GM18909 (cell line): ENCODE measurements at regions not wholly inside any gene's neighbourhood (a gene's known extent, or its start where the extent isn't known, plus 50 kb on each side); places are given as distances from the start of the nearest gene placed in this dataset.

Experiments
- ATAC-seq: cut with Tn5 transposase; IDR thresholded peaks from one replicate; pipeline ENCODE4 v1.9.1; 2021; ENCODE audit warnings: mild to moderate bottlenecking; ENCODE audit not compliant: unreplicated experiment, poor library complexity

DNA sequence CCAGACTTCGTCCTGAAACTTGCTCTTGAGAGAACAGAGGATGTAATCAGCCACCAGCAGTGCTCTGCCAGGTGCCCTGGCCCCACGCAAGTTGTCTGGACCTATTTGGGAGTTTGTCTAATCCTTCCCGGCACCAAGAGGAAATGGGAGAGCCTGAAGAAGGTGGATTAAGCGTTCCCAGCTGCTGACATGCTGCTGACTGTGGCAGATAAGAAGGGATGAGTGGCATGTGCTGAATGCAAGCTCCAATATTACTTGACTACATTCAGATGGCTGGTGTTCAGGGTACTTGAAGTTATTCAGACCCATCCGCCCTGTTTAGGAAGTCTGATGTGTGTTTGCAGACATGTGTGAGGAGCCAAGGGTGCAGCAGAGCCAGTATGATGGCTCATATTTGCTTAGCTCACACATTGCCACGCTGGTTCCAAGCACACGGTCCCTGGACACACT is 440.6 kb upstream of the CCDC196 start:
- ATAC-seq = no peak

DNA sequence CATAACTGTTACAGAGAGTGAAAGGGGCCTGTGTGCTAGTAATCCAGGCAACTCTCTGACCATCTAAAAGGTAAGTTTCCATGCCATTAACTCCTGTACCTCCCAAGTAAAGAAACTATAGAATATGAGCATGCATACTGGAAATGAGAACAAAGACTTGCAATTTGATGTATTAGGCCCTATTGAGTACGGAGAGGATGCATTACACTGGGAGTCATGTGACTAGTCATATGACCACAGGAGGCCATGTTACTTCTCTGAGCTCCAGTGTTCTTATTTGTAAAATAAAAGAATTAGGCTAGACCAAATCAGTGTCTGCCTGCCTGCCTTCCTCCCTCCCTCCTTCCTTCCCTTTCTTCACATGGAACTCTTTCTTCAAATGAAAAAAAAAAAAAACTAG is 440.1 kb upstream of the CCDC196 start:
- no peak for ATAC-seq

GRCh38 chr14:66046591-66046990 is 439.6 kb upstream of the CCDC196 start:
- no peak for ATAC-seq

GRCh38 chr14:66056268-66056907 is 429.8 kb upstream of the CCDC196 start:
- ATAC-seq = no peak

DNA sequence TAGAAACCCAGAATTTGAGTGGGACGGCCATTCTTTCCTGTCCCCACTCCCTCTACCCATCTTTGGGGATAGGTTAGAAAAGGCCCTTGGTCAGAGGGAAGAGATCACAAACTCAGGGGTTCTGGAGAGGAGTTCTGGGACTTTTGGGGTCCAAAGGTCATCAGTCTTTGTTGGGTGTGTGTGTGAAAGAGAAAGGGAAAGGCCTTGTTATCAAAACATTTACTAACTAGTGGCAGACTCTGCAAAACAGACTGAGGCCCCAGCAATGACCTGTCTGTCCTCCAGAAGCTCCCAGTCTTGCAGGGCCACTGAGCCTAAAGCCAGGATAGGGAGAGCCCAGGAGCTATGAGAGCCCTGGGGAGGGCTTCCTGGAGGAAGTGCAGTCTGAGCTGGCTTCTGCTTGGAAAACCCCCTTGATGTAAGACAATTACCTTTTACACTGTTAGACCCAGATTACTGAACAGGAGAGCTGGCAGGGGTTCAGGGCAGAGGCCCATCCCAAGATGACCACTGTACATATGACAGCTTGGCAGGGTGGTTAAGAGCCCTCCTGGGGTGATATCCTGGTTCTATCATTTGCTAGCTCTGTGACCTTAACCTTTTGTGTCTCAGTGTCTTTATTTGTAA is 429.1 kb upstream of the CCDC196 start:
- no peak for ATAC-seq

- ATAC-seq = no peak
Observed at GRCh38 chr14:66065188-66065587, 421.0 kb upstream of the CCDC196 start.

DNA sequence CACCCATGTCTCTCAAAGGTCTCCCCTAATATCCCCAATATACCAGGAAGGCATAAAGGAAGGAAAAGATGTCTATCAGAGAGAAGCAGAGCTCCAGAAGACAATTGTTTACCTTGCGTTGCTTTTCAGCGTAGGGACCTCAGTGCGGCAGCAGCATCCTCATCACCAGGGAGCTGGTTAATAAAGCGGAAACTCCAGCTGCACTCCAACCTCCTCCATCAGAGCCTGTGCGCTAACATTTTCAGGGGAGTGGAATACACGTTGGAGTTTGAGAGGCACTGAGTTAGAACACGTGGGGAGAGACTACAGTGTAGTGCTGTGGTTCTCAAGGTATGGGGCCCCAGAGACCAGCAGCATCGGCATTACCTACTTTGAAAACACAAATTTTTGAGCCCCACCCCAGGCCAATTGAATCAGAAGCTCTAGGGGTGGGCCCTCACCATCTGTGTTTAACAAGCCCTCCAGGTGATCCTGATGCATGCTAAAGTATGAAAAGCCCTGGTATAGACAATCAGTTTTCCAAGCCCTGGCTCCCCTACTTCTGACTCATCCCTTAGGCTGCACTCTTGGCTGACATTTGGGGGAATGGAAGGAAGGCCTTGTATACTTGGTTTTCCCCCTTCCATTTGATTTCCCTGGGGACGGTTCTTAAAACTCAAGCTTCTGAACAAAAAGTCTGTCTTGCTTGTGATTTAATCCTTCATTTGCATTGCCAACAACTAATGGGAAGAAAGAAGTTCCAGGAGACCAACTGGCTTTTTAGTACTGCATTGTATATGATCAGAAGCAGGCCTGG is 419.0 kb upstream of the CCDC196 start:
- no peak for ATAC-seq

- no peak for ATAC-seq
Observed at GRCh38 chr14:66069036-66069435, 417.1 kb upstream of the CCDC196 start.

GRCh38 chr14:66069830-66070541 is 416.2 kb upstream of the CCDC196 start:
- no peak for ATAC-seq

GRCh38 chr14:66070542-66071319 is 415.4 kb upstream of the CCDC196 start:
- ATAC-seq = no peak

DNA sequence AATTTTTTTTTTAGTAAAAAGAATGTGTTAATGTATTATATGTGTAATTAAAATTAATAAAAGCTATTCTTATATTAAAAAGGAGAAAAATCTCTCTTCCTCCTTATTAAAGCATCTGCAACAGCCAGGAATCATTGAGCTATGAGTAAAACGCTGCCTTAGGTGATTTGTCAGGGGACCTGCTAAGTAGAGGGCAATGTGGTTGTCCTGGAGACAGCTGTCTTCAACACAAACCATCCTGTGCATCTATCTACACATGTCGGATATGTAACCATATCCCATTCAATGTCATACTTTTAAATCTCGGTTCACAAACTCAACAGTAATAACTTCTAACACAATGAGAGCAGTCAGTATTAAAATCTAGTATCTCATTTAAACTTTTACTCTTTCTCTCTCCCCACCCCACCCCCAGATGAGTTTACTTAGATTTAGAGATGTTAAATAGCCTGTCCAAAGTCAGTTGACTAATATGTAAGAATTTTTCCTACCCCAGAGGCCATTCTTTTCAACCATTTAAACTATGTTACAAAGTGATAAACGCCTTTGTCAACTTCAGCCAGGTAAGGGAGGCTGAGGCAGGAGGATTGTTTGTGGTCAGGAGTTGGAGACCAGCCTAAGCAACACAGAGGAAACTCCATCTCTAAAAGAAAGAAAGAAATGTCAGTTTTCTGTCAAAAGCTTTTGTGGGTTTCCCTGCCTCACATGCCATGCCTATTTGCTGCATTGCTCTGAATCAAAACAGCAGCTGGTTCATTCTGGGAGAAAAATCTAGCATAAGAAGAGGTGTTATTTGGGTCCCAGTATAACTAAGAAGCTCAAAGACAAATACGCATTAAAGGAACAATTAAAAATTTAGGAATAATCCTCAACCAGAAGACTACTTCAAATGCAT is 413.7 kb upstream of the CCDC196 start:
- no peak for ATAC-seq

- no peak for ATAC-seq
Observed at GRCh38 chr14:66074537-66074936, 411.6 kb upstream of the CCDC196 start.

DNA sequence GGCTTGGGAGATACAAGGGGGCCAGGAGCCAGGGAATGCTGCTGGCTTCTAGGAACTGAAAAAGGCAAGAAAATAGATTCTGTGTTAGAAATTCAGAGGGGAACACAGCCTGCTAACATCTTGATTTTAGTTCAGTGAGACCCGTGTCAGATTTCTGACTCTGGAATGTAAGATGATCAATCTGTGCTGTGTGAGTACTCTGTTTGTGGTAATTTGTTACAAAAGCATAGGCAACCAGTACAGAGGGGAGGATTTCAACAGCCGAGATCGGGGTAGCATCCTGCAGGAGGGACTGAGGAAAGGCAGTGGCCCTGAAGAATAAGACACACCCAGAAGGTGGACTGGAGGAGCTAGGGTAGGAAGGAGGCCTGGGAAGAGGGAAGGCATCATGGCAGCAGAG is 410.0 kb upstream of the CCDC196 start:
- ATAC-seq = no peak

DNA sequence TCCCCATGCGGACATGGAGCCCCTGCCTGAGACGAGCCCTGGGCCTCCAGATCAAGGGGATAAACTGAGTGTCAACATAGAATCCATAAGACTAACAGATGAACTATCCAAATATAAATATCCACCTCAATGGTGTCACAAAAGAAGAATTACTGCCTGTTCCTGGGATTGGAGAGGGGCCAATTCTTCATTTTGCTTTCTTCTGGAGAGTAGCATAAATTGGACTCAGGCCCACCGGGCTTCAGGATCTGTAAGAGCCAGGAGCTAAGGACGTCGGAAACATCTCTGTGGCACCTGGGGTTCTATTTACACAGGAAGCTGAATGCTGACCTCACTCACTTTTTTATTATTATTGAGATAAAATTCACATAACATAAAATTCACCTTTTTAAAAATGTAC is 408.2 kb upstream of the CCDC196 start:
- ATAC-seq = no peak

DNA sequence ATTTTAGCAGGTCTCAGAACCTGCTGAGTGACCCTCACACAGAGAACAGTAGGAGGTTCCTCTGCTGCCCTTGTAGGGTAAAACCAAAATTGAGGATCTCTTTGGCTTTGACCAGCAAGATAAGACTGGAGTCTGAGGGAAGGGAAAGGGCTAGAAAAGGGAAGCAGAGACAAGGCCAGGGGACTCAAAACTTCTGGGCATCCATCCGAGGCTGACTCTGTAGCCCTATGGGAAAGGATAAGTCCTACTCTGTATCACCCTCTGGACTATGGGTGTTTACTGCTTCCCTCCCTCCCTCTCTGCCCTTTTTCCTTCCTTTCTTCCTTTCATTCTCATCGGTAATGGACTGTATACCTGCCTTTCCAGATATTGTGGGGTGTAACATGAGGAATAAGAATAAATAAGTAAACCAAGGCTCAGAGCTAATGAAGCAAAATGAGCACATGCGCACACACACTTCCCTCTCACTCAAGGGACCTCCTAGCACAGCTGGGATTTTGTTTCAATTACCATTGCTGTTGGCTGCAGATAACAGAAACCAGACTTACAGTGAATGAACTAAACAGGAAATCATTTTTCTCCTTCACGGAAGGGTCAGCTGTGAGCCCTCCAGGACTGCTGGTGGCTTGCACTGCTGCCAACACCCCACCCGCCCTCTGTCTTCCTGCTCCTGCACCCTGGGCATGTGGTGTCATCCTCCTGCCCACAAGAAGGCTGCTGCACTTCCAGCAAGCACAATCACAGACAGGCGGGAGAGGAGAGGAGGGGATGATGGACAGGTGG is 404.4 kb upstream of the CCDC196 start:
- ATAC-seq = no peak

GRCh38 chr14:66085224-66085623 is 400.9 kb upstream of the CCDC196 start:
- no peak for ATAC-seq

DNA sequence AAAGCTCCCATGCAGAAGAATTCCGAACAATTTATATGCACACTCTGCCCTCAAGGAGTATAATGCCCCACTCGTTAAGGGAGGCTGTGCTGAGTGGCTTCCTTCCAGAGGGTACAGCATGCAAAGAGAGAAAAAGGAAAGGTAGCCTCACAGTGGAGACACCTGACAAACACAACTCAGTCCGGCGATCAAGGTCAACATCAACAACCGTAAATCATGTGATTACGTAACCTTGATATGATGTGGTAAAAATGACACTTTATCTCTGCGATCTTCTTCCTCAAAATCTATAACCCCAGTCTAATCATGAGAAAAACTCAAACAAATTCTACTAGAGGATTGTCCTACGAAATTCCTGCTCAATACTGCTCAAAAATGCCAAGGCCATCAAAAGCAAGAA is 400.5 kb upstream of the CCDC196 start:
- no peak for ATAC-seq

DNA sequence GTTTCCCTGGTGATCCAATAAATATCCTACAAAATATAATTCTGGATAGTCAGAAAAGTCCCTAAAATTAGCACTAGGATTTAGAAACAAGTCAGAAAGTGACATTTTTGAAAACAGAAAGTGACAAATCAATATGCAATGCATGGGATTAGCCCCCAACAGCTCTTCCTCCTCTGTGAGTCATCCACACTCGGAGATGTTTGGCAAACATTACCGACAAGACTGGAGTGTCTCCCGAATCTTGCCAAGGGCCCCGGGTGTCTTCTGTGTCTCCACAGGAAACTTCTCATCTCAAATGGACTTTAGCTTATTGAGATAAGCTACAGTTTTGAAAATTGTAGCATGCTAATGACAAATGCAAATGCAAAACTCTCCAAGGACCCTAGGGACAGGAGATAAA is 398.9 kb upstream of the CCDC196 start:
- ATAC-seq = no peak
